MM.1S (cell line): ENCODE measurements at regions not wholly inside any gene's neighbourhood (a gene's known extent, or its start where the extent isn't known, plus 50 kb on each side); places are given as distances from the start of the nearest gene placed in this dataset.

Source experiments
- EZH2 ChIP-seq: fragments of 300-600 bp; sonication (generic); optimal IDR thresholded peaks from 2 replicates; pipeline ENCODE3; 2017; ENCODE audit warnings: low read depth, mild to moderate bottlenecking, antibody characterized with exemption, low read length, mixed read lengths
- TF ChIP-seq, protein P1 (sequence below): fragments of 300-600 bp; sonication (generic); IDR thresholded peaks from 2 replicates; pipeline ENCODE4 v1.5.1; 2016; ENCODE audit warnings: antibody characterized with exemption, low read length, mixed read lengths

DNA sequence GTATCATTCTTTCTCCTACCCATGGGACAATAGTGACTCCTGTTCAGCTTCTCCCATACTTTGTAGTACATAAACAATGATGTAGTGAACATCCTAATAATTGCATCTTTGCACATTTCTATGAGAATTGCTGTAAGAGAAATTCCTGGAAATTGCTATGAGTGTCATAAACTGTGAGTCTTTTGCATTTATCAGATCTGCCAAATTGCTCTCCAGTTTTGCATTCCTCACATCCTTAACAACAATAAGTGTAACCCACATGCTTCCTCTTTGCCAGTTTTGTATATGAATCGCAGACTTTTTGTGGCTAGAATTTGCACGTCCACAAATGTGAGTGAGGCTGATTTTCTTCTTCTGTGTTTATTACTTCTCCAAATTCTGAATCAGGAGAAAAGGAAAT lies 124.0 kb upstream of the TBX5 start:
- no peak for TF ChIP-seq EZH2
- TF ChIP-seq, protein P1, sequence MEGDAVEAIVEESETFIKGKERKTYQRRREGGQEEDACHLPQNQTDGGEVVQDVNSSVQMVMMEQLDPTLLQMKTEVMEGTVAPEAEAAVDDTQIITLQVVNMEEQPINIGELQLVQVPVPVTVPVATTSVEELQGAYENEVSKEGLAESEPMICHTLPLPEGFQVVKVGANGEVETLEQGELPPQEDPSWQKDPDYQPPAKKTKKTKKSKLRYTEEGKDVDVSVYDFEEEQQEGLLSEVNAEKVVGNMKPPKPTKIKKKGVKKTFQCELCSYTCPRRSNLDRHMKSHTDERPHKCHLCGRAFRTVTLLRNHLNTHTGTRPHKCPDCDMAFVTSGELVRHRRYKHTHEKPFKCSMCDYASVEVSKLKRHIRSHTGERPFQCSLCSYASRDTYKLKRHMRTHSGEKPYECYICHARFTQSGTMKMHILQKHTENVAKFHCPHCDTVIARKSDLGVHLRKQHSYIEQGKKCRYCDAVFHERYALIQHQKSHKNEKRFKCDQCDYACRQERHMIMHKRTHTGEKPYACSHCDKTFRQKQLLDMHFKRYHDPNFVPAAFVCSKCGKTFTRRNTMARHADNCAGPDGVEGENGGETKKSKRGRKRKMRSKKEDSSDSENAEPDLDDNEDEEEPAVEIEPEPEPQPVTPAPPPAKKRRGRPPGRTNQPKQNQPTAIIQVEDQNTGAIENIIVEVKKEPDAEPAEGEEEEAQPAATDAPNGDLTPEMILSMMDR, result no peak
